Endothelial cell of umbilical vein (primary cell): ENCODE measurements at regions not wholly inside any gene's neighbourhood (a gene's known extent, or its start where the extent isn't known, plus 50 kb on each side); places are given as distances from the start of the nearest gene placed in this dataset.

ENCODE experiments used
- BruUV-seq: library from RNA; stranded (reverse); fragments of 400-500 nt; replicated peaks from 2 replicates; lab custom pipeline; 2021; lab: Mats Ljungman, UMichigan
- CTCF ChIA-PET: fragments of 300-600, 350-600 bp; sonication (Branson Sonifier 250); formaldehyde crosslinking; loops from one replicate; lab custom pipeline; 2021; ENCODE audit warnings: antibody characterized with exemption, inconsistent platforms; lab: Charles Lee
- POLR2A ChIA-PET: fragments of 300-600, 350-600 bp; sonication (Branson Sonifier 250); formaldehyde crosslinking; loops from one replicate; lab custom pipeline; 2021; ENCODE audit warnings: antibody characterized with exemption, inconsistent platforms; lab: Charles Lee
- DNase-seq: peaks from one replicate; pipeline ENCODE4 v3.0.0-alpha.2; 2011; ENCODE audit warnings: low read depth, low spot score
- FAIRE-seq: peaks from 2 replicates; lab custom pipeline; 2011; peaks lifted over from hg19 to GRCh38; lab: Jason Lieb, UNC
- H2AFZ ChIP-seq: 2 replicates; pipeline ENCODE4 v1.6.0; 2012; ENCODE audit warnings: low read depth, low read length, control low read depth, inconsistent platforms
- H3K27ac ChIP-seq: 2 replicates; pipeline ENCODE4 v1.5.1; 2011; ENCODE audit warnings: low read depth, mild to moderate bottlenecking, control low read depth, low read length, moderate library complexity; ENCODE audit not compliant: insufficient read depth
- H3K27me3 ChIP-seq, 2 experiments: 2 replicates each; pipeline versions ENCODE4 v1.6.0 to v1.6.1; 2011; ENCODE audit warnings: low read length in 2 of 2, mixed read lengths in 1 of 2; ENCODE audit not compliant: control insufficient read depth in 2 of 2, insufficient read depth in 2 of 2
- H3K36me3 ChIP-seq, 2 experiments: 2 replicates in 1 of 2; 3 replicates in 1 of 2; pipeline ENCODE4 v1.5.1; 2011; ENCODE audit warnings: low read length in 2 of 2, mild to moderate bottlenecking in 1 of 2, moderate library complexity in 1 of 2; ENCODE audit not compliant: control insufficient read depth in 2 of 2, insufficient read depth in 2 of 2; ENCODE audit errors: extremely low read depth in 1 of 2
- H3K4me1 ChIP-seq: 3 replicates; pipeline ENCODE4 v1.5.1; 2011; ENCODE audit warnings: mild to moderate bottlenecking, low read length; ENCODE audit not compliant: control insufficient read depth, insufficient read depth; ENCODE audit errors: extremely low read depth
- H3K4me2 ChIP-seq: 2 replicates; pipeline ENCODE4 v1.6.1; 2011; ENCODE audit warnings: low read length, control low read depth, mixed read lengths; ENCODE audit not compliant: insufficient read depth
- H3K4me3 ChIP-seq, 3 experiments: fragments of 200-600 bp in 1 of 3; sonication (generic), shearing (Covaris generic) in 1 of 3; replicated peaks in 1 of 3; 2 replicates each; pipeline ENCODE4 v1.5.1; 2011 to 2016; ENCODE audit warnings: control low read depth in 3 of 3, low read length in 3 of 3, mild to moderate bottlenecking in 2 of 3, inconsistent platforms in 1 of 3, low read depth in 1 of 3, moderate library complexity in 1 of 3; ENCODE audit not compliant: insufficient read depth in 1 of 3
- H3K79me2 ChIP-seq: 2 replicates; pipeline ENCODE4 v1.6.0; 2012; ENCODE audit warnings: low read length, inconsistent platforms; ENCODE audit not compliant: control insufficient read depth, insufficient read depth
- H3K9ac ChIP-seq: replicated peaks from 2 replicates; pipeline ENCODE3; 2011; ENCODE audit warnings: low read length, control low read depth; ENCODE audit not compliant: insufficient read depth; ENCODE audit errors: extremely low read depth
- H3K9me1 ChIP-seq: replicated peaks from 3 replicates; pipeline ENCODE4 v1.6.0; 2011; ENCODE audit warnings: mild to moderate bottlenecking, low read length; ENCODE audit not compliant: control insufficient read depth, insufficient read depth; ENCODE audit errors: extremely low read depth
- H3K9me3 ChIP-seq: replicated peaks from 2 replicates; pipeline ENCODE4 v1.5.1; 2012; ENCODE audit warnings: low read length, inconsistent platforms; ENCODE audit not compliant: control insufficient read depth, insufficient read depth
- H4K20me1 ChIP-seq: replicated peaks from 2 replicates; pipeline ENCODE3; 2011; ENCODE audit warnings: mild to moderate bottlenecking, low read length; ENCODE audit not compliant: control insufficient read depth, insufficient read depth; ENCODE audit errors: extremely low read depth
- CTCF ChIP-seq, 2 donors: IDR thresholded peaks; 1 replicate in 1 of 2; 2 replicates in 1 of 2; pipeline ENCODE4 v1.5.1; 2011; ENCODE audit warnings: low read length in 2 of 2, mild to moderate bottlenecking in 2 of 2, moderate library complexity in 2 of 2, control low read depth in 1 of 2, inconsistent platforms in 1 of 2, low read depth in 1 of 2; ENCODE audit not compliant: insufficient read depth in 1 of 2; ENCODE audit errors: extremely low read depth in 1 of 2
- EZH2 ChIP-seq: IDR thresholded peaks from 2 replicates; pipeline ENCODE4 v1.6.1; 2012; ENCODE audit warnings: borderline replicate concordance, low read depth, mild to moderate bottlenecking, moderate library complexity, low read length, inconsistent platforms; ENCODE audit not compliant: severe bottlenecking
- FOS ChIP-seq: IDR thresholded peaks from 2 replicates; pipeline ENCODE4 v1.6.1; 2011; ENCODE audit warnings: mild to moderate bottlenecking, low read length, moderate library complexity, borderline replicate concordance; ENCODE audit not compliant: insufficient read depth
- GATA2 ChIP-seq: IDR thresholded peaks from 2 replicates; pipeline ENCODE4 v1.7.0; 2011; ENCODE audit warnings: low read depth, mild to moderate bottlenecking, moderate library complexity, mixed read lengths, low read length; ENCODE audit not compliant: insufficient read length, insufficient read depth
- JUN ChIP-seq: IDR thresholded peaks from 2 replicates; pipeline ENCODE4 v1.6.1; 2011; ENCODE audit warnings: borderline replicate concordance, low read depth; ENCODE audit not compliant: insufficient read length, insufficient read depth
- MAX ChIP-seq: IDR thresholded peaks from 2 replicates; pipeline ENCODE4 v1.6.1; 2011; ENCODE audit not compliant: insufficient read depth, insufficient read length
- MYC ChIP-seq: IDR thresholded peaks from one replicate; pipeline ENCODE4 v1.6.1; 2011; ENCODE audit warnings: mild to moderate bottlenecking, low read depth, low read length
- POLR2A ChIP-seq: IDR thresholded peaks from 2 replicates; pipeline ENCODE4 v1.6.1; 2012; ENCODE audit warnings: low read depth, mild to moderate bottlenecking, control low read depth, low read length
- POLR2AphosphoS5 ChIP-seq: IDR thresholded peaks from 2 replicates; pipeline ENCODE4 v1.6.1; 2012; ENCODE audit warnings: low read depth, mild to moderate bottlenecking, control low read depth, low read length, moderate library complexity; ENCODE audit not compliant: insufficient read depth
- dilution Hi-C: fragments of 300-500 bp; cut with MboI; formaldehyde crosslinking; loops from one replicate; pipeline ENCODE4 v1.15.0; 2019; ENCODE audit warnings: low sequenced_read_pairs; ENCODE audit not compliant: extremely low pct_ligation_motif_present
- intact Hi-C: fragments of 100-400 bp; cut with micrococcal nuclease; formaldehyde crosslinking; loops from one replicate; pipeline ENCODE4 v1.10.0; 2022

GRCh38 chr2:16409006-16409390 is 256.6 kb downstream of the CYRIA start:
- H3K9me3 ChIP-seq: no peaks in the 10 kb centered on the region
- H3K9ac ChIP-seq: no peak overlapping the region
- intact Hi-C loops: no loop called here
- dilution Hi-C loops: no loop called here
- no peak overlapping the region for H3K27ac ChIP-seq
- H4K20me1 ChIP-seq: no peaks in the 10 kb centered on the region
- no TSS peak for BruUV-seq
- no peak overlapping the region for H2AFZ ChIP-seq
- no peaks in the 10 kb centered on the region for H3K4me1 ChIP-seq
- H3K4me2 ChIP-seq: no peak overlapping the region
- no peak for TF ChIP-seq FOS
- no peak for TF ChIP-seq MAX
- no peak for TF ChIP-seq EZH2
- TF ChIP-seq JUN: no peak
- TF ChIP-seq POLR2A: no peak
- no peak for TF ChIP-seq GATA2
- TF ChIP-seq POLR2AphosphoS5: no peak
- TF ChIP-seq CTCF (IDR thresholded peaks at IDR 0.05; ENCODE audit: extremely low read depth in 1 of 2, insufficient read depth in 1 of 2, low read depth in 1 of 2, low read length in 2 of 2): no peak
- no peak for TF ChIP-seq MYC
- H3K36me3 ChIP-seq: no peaks in the 10 kb centered on the region
- no peak overlapping the region for H3K4me3 ChIP-seq
- H3K27me3 ChIP-seq: no peaks in the 10 kb centered on the region
- H3K9me1 ChIP-seq: no peaks in the 10 kb centered on the region
- no peaks in the 10 kb centered on the region for H3K79me2 ChIP-seq
- DNase-seq (no peak), FAIRE-seq (no peak)
- POLR2A ChIA-PET: no interaction called here
- CTCF ChIA-PET: no interaction called here
